Upper lobe of left lung (tissue), 4 donors: ENCODE measurements at regions not wholly inside any gene's neighbourhood (a gene's known extent, or its start where the extent isn't known, plus 50 kb on each side); places are given as distances from the start of the nearest gene placed in this dataset.

Experiments
- CTCF ChIP-seq, 6 experiments: fragments of 450-650 bp in 4 of 6; fragments of 200-600 bp in 2 of 6; sonication (generic) in 2 of 6; IDR thresholded peaks; one replicate each; pipeline ENCODE4 v1.5.1; 2016 to 2019; ENCODE audit warnings: antibody characterized with exemption in 6 of 6
- EP300 ChIP-seq, 4 donors: sonication (generic); formaldehyde crosslinking; IDR thresholded peaks; one replicate each; pipeline ENCODE4 v1.5.1; 2017; ENCODE audit warnings: antibody characterized with exemption in 4 of 4, control low read depth in 2 of 4
- POLR2AphosphoS5 ChIP-seq, 2 donors: sonication (generic); formaldehyde crosslinking; IDR thresholded peaks; one replicate each; pipeline ENCODE4 v1.5.1; 2017; ENCODE audit warnings: antibody characterized with exemption in 2 of 2

GRCh38 chr2:116160657-116161056 lies 1653.8 kb upstream of the DDX18 start:
- TF ChIP-seq POLR2AphosphoS5 (IDR thresholded peaks at IDR 0.05) (no peak), CTCF (IDR thresholded peaks at IDR 0.05) (no peak), EP300 (IDR thresholded peaks at IDR 0.05) (no peak)
